OCI-LY1 (cell line): ENCODE measurements at regions not wholly inside any gene's neighbourhood (a gene's known extent, or its start where the extent isn't known, plus 50 kb on each side); places are given as distances from the start of the nearest gene placed in this dataset.

Experiments
- H2AFZ ChIP-seq: fragments of 200-600 bp; sonication (generic), shearing (Covaris generic); 2 replicates; pipeline ENCODE4 v1.6.0; 2014; ENCODE audit warnings: antibody characterized with exemption, mild to moderate bottlenecking, low read length
- H3F3A ChIP-seq: fragments of 200-600 bp; sonication (generic), shearing (Covaris generic); 2 replicates; pipeline ENCODE4 v1.6.0; 2014; ENCODE audit warnings: mild to moderate bottlenecking, antibody characterized with exemption, low read length, moderate library complexity; ENCODE audit not compliant: insufficient read depth
- H3K27ac ChIP-seq: fragments of 200-600 bp; sonication (generic); 2 replicates; pipeline ENCODE4 v1.5.1; 2014; ENCODE audit warnings: low read length, mixed run types, mild to moderate bottlenecking, low read depth; ENCODE audit not compliant: poor library complexity, severe bottlenecking
- H3K27me3 ChIP-seq: fragments of 200-600 bp; sonication (generic); 2 replicates; pipeline ENCODE4 v1.6.0; 2014; ENCODE audit warnings: antibody characterized with exemption, mild to moderate bottlenecking, low read length, moderate library complexity; ENCODE audit not compliant: insufficient read depth
- H3K36me3 ChIP-seq: fragments of 200-600 bp; sonication (generic); 2 replicates; pipeline ENCODE4 v1.6.1; 2014; ENCODE audit warnings: mild to moderate bottlenecking, antibody characterized with exemption, low read length, moderate library complexity, mixed read lengths; ENCODE audit not compliant: insufficient read depth
- H3K4me1 ChIP-seq: fragments of 200-600 bp; sonication (generic); 2 replicates; pipeline ENCODE4 v1.5.1; 2014; ENCODE audit warnings: mild to moderate bottlenecking, low read length, moderate library complexity; ENCODE audit not compliant: insufficient read depth, severe bottlenecking
- H3K4me2 ChIP-seq: fragments of 200-600 bp; sonication (generic), shearing (Covaris generic); 2 replicates; pipeline ENCODE4 v1.6.1; 2014; ENCODE audit warnings: low read length
- H3K4me3 ChIP-seq: fragments of 200-600 bp; sonication (generic); 2 replicates; pipeline ENCODE4 v1.5.1; 2014; ENCODE audit warnings: low read length, low read depth, mild to moderate bottlenecking, mixed read lengths; ENCODE audit not compliant: poor library complexity, severe bottlenecking
- H3K79me2 ChIP-seq: fragments of 200-600 bp; shearing (Covaris generic); 2 replicates; pipeline ENCODE4 v1.6.1; 2016; ENCODE audit warnings: mixed run types, low read length, mixed read lengths; ENCODE audit not compliant: insufficient read depth
- H3K9ac ChIP-seq: fragments of 200-600 bp; sonication (generic), shearing (Covaris generic); 2 replicates; pipeline ENCODE4 v1.6.1; 2014; ENCODE audit warnings: mild to moderate bottlenecking, low read length, mixed read lengths
- H3K9me2 ChIP-seq: fragments of 200-600 bp; sonication (generic), shearing (Covaris generic); 2 replicates; pipeline ENCODE4 v1.6.1; 2014; ENCODE audit warnings: low read depth, mild to moderate bottlenecking, low read length, mixed read lengths
- H3K9me3 ChIP-seq: fragments of 200-600 bp; shearing (Covaris generic); 2 replicates; pipeline ENCODE4 v1.6.1; 2014; ENCODE audit warnings: low read length, mixed read lengths
- H4K20me1 ChIP-seq: fragments of 200-600 bp; sonication (generic), shearing (Covaris generic); 2 replicates; pipeline ENCODE4 v1.6.0; 2016; ENCODE audit warnings: mild to moderate bottlenecking, low read length; ENCODE audit not compliant: insufficient read depth
- EZH2 ChIP-seq: fragments of 200-600 bp; sonication (generic), shearing (Covaris generic); IDR thresholded peaks from 2 replicates; pipeline ENCODE4 v1.8.0; 2017; ENCODE audit warnings: borderline replicate concordance, mixed run types, mild to moderate bottlenecking, antibody characterized with exemption, low read length, moderate library complexity, mixed read lengths
- TF ChIP-seq, protein P1 (sequence below): fragments of 200-600 bp; sonication (generic), shearing (Covaris generic); IDR thresholded peaks from 2 replicates; pipeline ENCODE4 v1.5.1; 2017; ENCODE audit warnings: mild to moderate bottlenecking, antibody characterized with exemption, low read length, moderate library complexity, mixed read lengths

DNA sequence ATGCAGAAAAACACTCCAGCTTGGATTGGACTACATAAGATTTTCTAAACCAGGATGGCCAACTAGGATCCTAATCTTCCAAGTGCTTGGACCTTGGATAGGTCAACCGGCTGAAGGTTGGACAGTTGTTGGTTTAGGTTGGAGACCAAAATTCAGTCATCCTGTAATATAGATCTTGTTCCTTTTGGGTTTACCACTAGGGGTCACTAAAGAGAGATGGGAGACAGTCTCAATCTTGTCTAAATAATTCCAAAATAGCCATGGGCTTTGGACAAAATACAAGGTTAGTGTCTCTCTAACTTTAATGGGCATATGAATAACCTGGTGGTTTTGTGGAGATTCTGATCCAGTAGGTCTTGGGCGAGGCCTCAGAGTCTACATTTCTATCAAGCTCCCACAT, 148.7 kb upstream of the ERCC6L2 start:
- no peaks in the 10 kb centered on the region; the same call in 1 of the 2 replicates for H3K36me3 ChIP-seq
- H3K79me2 ChIP-seq, result no peaks in the 10 kb centered on the region
- peaks cover 10% of the 10 kb centered on the region for H3K4me1 ChIP-seq
- H3F3A ChIP-seq, result no peaks in the 10 kb centered on the region
- H3K4me2 ChIP-seq, result no peak overlapping the region
- H3K9me3 ChIP-seq, result peaks cover 5% of the 10 kb centered on the region; the same call in 1 of the 2 replicates
- H3K9ac ChIP-seq, result no peak overlapping the region
- no peak overlapping the region for H2AFZ ChIP-seq
- no peaks in the 10 kb centered on the region; the same call in 1 of the 2 replicates for H3K27me3 ChIP-seq
- H3K4me3 ChIP-seq, result no peak overlapping the region
- no peaks in the 10 kb centered on the region for H3K9me2 ChIP-seq
- H4K20me1 ChIP-seq, result no peaks in the 10 kb centered on the region
- no peak overlapping the region for H3K27ac ChIP-seq
- TF ChIP-seq EZH2, result no peak
- TF ChIP-seq, protein P1, sequence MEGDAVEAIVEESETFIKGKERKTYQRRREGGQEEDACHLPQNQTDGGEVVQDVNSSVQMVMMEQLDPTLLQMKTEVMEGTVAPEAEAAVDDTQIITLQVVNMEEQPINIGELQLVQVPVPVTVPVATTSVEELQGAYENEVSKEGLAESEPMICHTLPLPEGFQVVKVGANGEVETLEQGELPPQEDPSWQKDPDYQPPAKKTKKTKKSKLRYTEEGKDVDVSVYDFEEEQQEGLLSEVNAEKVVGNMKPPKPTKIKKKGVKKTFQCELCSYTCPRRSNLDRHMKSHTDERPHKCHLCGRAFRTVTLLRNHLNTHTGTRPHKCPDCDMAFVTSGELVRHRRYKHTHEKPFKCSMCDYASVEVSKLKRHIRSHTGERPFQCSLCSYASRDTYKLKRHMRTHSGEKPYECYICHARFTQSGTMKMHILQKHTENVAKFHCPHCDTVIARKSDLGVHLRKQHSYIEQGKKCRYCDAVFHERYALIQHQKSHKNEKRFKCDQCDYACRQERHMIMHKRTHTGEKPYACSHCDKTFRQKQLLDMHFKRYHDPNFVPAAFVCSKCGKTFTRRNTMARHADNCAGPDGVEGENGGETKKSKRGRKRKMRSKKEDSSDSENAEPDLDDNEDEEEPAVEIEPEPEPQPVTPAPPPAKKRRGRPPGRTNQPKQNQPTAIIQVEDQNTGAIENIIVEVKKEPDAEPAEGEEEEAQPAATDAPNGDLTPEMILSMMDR, result peak; percentile 71

GRCh38 chr9:95725045-95725444, 150.4 kb upstream of the ERCC6L2 start:
- no peak overlapping the region for H2AFZ ChIP-seq
- H3K79me2 ChIP-seq, result no peaks in the 10 kb centered on the region
- H3K27me3 ChIP-seq, result no peaks in the 10 kb centered on the region; the same call in 1 of the 2 replicates
- TF ChIP-seq, protein P1, result no peak
- no peak for TF ChIP-seq EZH2
- no peak overlapping the region for H3K27ac ChIP-seq
- H3K9ac ChIP-seq, result no peak overlapping the region
- H3K4me2 ChIP-seq, result no peak overlapping the region
- H3K4me3 ChIP-seq, result no peak overlapping the region
- H3K4me1 ChIP-seq, result peaks cover 10% of the 10 kb centered on the region
- no peaks in the 10 kb centered on the region; the same call in 1 of the 2 replicates for H3K36me3 ChIP-seq
- no peaks in the 10 kb centered on the region for H3K9me2 ChIP-seq
- H3K9me3 ChIP-seq, result peaks cover 5% of the 10 kb centered on the region; the same call in 1 of the 2 replicates
- H4K20me1 ChIP-seq, result no peaks in the 10 kb centered on the region
- no peaks in the 10 kb centered on the region for H3F3A ChIP-seq

GRCh38 chr9:95724253-95724991, 151.1 kb upstream of the ERCC6L2 start:
- Histone ChIP-seq H2AFZ (no peak overlapping the region), H3K27ac (no peak overlapping the region), H3K9ac (no peak overlapping the region), H3K9me3 (peaks cover 3% of the 10 kb centered on the region; the same call in 1 of the 2 replicates), H3K4me1 (peaks cover 10% of the 10 kb centered on the region), H3K9me2 (no peaks in the 10 kb centered on the region), H3K79me2 (no peaks in the 10 kb centered on the region), H3K36me3 (no peaks in the 10 kb centered on the region; the same call in 1 of the 2 replicates), H3F3A (no peaks in the 10 kb centered on the region), H3K27me3 (no peaks in the 10 kb centered on the region; the same call in 1 of the 2 replicates), H4K20me1 (no peaks in the 10 kb centered on the region), H3K4me2 (no peak overlapping the region), H3K4me3 (no peak overlapping the region)
- TF ChIP-seq, protein P1, result no peak
- TF ChIP-seq EZH2, result no peak
